ENCODE measurements at regions not wholly inside any gene's neighbourhood (a gene's known extent, or its start where the extent isn't known, plus 50 kb on each side); places are given as distances from the start of the nearest gene placed in this dataset.

DNA sequence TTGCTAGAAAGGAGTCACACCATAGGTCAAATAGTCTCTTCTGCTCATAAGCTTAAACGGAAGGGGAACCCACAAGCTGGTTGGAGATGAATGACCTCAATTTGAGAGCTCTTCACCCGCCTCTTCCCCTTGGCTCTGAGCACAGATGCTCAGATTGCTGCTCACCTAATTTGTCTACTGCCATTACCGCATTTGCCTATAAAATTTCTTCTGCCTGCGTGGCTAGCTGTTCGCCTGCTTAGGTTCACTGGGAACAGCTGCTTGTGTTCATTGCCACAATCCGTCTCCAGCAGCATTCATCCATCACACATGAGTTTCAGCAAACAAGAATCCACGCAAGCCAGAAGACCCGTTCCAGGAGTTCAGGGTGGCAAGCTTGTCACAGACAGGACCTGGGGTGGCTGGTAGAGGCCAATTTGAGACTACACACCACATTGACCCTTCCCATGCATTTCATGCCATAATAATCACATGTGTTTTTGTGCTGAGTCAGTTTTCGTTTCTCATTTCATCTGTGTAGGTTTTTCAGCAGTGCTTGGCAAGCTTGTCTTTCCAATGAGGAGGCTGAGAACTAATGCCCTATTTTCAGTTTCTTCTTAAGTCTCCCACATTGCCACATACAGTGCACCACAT lies 50.2 kb upstream of the DNAH5 start:
- Mint-ChIP-seq H3K27me3 (ENCODE audit: unreplicated experiment) (no peaks in the 10 kb centered on the region), H3K4me3 (ENCODE audit: unreplicated experiment) (no peak overlapping the region), H3K27ac (ENCODE audit: unreplicated experiment) (no peak overlapping the region), H3K4me1 (ENCODE audit: unreplicated experiment) (no peaks in the 10 kb centered on the region), H3K9me3 (ENCODE audit: unreplicated experiment) (peaks cover 5% of the 10 kb centered on the region), H3K36me3 (ENCODE audit: unreplicated experiment) (no peaks in the 10 kb centered on the region)
- no peak for DNase-seq (ENCODE audit: extremely low spot score, unreplicated experiment)
- TF ChIP-seq, protein P1, sequence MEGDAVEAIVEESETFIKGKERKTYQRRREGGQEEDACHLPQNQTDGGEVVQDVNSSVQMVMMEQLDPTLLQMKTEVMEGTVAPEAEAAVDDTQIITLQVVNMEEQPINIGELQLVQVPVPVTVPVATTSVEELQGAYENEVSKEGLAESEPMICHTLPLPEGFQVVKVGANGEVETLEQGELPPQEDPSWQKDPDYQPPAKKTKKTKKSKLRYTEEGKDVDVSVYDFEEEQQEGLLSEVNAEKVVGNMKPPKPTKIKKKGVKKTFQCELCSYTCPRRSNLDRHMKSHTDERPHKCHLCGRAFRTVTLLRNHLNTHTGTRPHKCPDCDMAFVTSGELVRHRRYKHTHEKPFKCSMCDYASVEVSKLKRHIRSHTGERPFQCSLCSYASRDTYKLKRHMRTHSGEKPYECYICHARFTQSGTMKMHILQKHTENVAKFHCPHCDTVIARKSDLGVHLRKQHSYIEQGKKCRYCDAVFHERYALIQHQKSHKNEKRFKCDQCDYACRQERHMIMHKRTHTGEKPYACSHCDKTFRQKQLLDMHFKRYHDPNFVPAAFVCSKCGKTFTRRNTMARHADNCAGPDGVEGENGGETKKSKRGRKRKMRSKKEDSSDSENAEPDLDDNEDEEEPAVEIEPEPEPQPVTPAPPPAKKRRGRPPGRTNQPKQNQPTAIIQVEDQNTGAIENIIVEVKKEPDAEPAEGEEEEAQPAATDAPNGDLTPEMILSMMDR (IDR thresholded peaks at IDR 0.05) = no peak
